ENCODE measurements at regions not wholly inside any gene's neighbourhood (a gene's known extent, or its start where the extent isn't known, plus 50 kb on each side); places are given as distances from the start of the nearest gene placed in this dataset.
A peak's percentile ranks its signal among the peaks of the same experiment; 100 is the strongest.

DNA sequence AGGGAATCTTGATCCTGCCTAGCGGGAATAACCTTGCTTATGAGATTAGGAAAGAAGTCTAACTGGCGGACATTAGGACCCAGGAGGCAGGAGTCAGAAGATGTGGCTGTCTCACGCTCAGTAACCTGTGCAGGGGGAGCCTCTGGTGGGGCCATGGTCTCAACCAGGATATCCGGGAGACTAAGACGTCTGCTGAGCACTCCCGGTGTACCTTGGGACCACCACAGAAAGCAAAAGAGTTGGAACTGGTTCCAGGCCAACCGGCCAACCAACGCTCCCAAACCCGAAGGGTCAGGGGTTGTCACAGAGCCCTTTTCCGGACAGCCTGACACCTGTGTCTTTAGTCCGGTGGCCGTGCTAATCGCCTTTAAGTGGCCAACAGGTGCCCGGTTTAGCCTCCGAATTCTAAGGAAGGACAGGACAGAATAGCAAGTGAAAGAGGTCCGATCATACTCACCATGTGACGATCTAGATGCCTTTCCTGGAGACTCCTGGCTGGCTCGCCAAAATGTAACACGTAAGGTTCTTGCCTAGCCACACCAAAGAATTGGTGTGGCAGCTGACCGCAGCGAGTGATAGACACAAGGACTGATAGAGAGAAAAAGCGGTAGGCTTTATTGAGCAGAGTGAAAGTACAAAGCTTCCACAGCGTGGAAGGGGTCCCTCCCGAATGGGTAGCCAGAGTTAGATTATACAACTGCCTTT, 103.9 kb upstream of the DIAPH3 start (continued):
- peak in 1 of 2 experiments; percentile 31; a peak in 1 of 3 replicates for TF ChIP-seq POLR2A (IDR thresholded peaks at IDR 0.05; ENCODE audit: control extremely low read depth in 1 of 2, low read depth in 2 of 2, low read length in 2 of 2)
